ENCODE measurements at regions not wholly inside any gene's neighbourhood (a gene's known extent, or its start where the extent isn't known, plus 50 kb on each side); places are given as distances from the start of the nearest gene placed in this dataset.

DNA sequence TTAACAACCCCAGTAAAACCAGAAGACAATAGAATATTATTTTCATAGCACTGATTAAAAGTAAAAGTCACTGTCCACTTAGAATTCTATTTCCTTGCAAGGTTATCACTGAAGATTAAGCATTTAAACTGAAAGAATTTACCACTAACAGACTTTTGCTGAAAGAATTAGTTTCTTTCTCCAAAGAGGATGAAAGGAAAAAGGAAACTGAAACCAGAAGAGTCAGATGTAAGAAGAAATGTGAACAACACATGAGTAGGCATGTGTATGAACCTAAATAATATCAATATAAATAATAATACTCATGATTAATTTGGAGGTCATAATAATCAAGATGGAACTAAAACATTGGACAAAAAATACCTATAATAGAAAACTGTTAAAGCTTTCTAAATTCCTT, 82.4 kb upstream of the KLHL29 start:
- TF ChIP-seq, protein P1, sequence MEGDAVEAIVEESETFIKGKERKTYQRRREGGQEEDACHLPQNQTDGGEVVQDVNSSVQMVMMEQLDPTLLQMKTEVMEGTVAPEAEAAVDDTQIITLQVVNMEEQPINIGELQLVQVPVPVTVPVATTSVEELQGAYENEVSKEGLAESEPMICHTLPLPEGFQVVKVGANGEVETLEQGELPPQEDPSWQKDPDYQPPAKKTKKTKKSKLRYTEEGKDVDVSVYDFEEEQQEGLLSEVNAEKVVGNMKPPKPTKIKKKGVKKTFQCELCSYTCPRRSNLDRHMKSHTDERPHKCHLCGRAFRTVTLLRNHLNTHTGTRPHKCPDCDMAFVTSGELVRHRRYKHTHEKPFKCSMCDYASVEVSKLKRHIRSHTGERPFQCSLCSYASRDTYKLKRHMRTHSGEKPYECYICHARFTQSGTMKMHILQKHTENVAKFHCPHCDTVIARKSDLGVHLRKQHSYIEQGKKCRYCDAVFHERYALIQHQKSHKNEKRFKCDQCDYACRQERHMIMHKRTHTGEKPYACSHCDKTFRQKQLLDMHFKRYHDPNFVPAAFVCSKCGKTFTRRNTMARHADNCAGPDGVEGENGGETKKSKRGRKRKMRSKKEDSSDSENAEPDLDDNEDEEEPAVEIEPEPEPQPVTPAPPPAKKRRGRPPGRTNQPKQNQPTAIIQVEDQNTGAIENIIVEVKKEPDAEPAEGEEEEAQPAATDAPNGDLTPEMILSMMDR (IDR thresholded peaks at IDR 0.05 in 2 of 3, conservative IDR thresholded peaks at IDR 0.05 in 1 of 3; ENCODE audit: borderline replicate concordance in 1 of 3, insufficient read depth in 1 of 3, low read depth in 2 of 3, low read length in 2 of 3), result no peak
- TF ChIP-seq, protein P2, sequence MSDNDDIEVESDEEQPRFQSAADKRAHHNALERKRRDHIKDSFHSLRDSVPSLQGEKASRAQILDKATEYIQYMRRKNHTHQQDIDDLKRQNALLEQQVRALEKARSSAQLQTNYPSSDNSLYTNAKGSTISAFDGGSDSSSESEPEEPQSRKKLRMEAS (IDR thresholded peaks at IDR 0.05), result no peak
- TF ChIP-seq POLR2AphosphoS5 (IDR thresholded peaks at IDR 0.05; ENCODE audit: low read depth, low read length), result no peak
